Endodermal cell (in vitro differentiated cells): ENCODE measurements at regions not wholly inside any gene's neighbourhood (a gene's known extent, or its start where the extent isn't known, plus 50 kb on each side); places are given as distances from the start of the nearest gene placed in this dataset.

Experiments used
- DNase-seq: peaks from one replicate; pipeline ENCODE4 v3.0.0-alpha.2; 2017
- H3K27ac ChIP-seq: 2 replicates; pipeline ENCODE4 v1.5.1; 2013; ENCODE audit warnings: mild to moderate bottlenecking, low read depth, low read length, moderate library complexity
- H3K27me3 ChIP-seq: 2 replicates; pipeline ENCODE4 v1.6.1; 2013; ENCODE audit warnings: mild to moderate bottlenecking, low read length, moderate library complexity; ENCODE audit not compliant: insufficient read depth, control insufficient read depth, poor library complexity, severe bottlenecking
- H3K36me3 ChIP-seq: 2 replicates; pipeline ENCODE4 v1.7.0; 2013; ENCODE audit warnings: mild to moderate bottlenecking, low read length, moderate library complexity; ENCODE audit not compliant: control insufficient read depth, insufficient read depth
- H3K4me1 ChIP-seq: one replicate; pipeline ENCODE4 v1.7.0; 2013; ENCODE audit warnings: low read length; ENCODE audit not compliant: control insufficient read depth, insufficient read depth
- H3K4me3 ChIP-seq: 2 replicates; pipeline ENCODE4 v1.5.1; 2013; ENCODE audit warnings: mild to moderate bottlenecking, low read length, moderate library complexity
- H3K9ac ChIP-seq: 2 replicates; pipeline ENCODE4 v1.6.1; 2013; ENCODE audit warnings: mild to moderate bottlenecking, low read length, moderate library complexity; ENCODE audit not compliant: poor library complexity, severe bottlenecking; ENCODE audit errors: extremely low read depth
- H3K9me3 ChIP-seq: 2 replicates; pipeline ENCODE4 v1.6.1; 2013; ENCODE audit warnings: mild to moderate bottlenecking, low read length, moderate library complexity; ENCODE audit not compliant: control insufficient read depth
- H3K27ac Mint-ChIP-seq: 2 replicates; pipeline ENCODE4 v1.8.0; 2020; ENCODE audit warnings: mixed read lengths
- H3K27me3 Mint-ChIP-seq: 2 replicates; pipeline ENCODE4 v1.8.0; 2021; ENCODE audit warnings: mild to moderate bottlenecking, mixed read lengths; ENCODE audit not compliant: insufficient read depth
- H3K36me3 Mint-ChIP-seq: 2 replicates; pipeline ENCODE4 v1.8.0; 2020; ENCODE audit warnings: low read depth, mixed read lengths
- H3K4me1 Mint-ChIP-seq: 2 replicates; pipeline ENCODE4 v1.8.0; 2020; ENCODE audit warnings: mixed read lengths
- H3K4me3 Mint-ChIP-seq: 2 replicates; pipeline ENCODE4 v1.8.0; 2020; ENCODE audit warnings: mild to moderate bottlenecking, moderate library complexity, mixed read lengths
- H3K9me3 Mint-ChIP-seq: 2 replicates; pipeline ENCODE4 v1.8.0; 2020; ENCODE audit warnings: mild to moderate bottlenecking, mixed read lengths
- CTCF ChIP-seq: fragments of 200-600 bp; sonication (generic); conservative IDR thresholded peaks from 2 replicates; pipeline ENCODE4 v1.5.0; 2021; ENCODE audit warnings: antibody characterized with exemption, mild to moderate bottlenecking
- WGBS, 2 experiments: methylation state at CpG; one replicate each; pipeline versions ENCODE4 v1.1.5 to v1.1.7; 2013; ENCODE audit warnings: missing lambda C conversion rate in 2 of 2, mixed read lengths in 1 of 2; ENCODE audit not compliant: insufficient coverage in 1 of 2, insufficient read length in 1 of 2; 5-methylcytosine and 5-hydroxymethylcytosine counted together

- no peaks in the 10 kb centered on the region for H3K27me3 Mint-ChIP-seq
- no peaks in the 10 kb centered on the region for H3K9me3 Mint-ChIP-seq
- peaks cover 7% of the 10 kb centered on the region for H3K4me1 ChIP-seq
- H3K9me3 ChIP-seq = no peaks in the 10 kb centered on the region
- H3K4me3 Mint-ChIP-seq = no peak overlapping the region
- no peak for DNase-seq
- H3K9ac ChIP-seq = no peak overlapping the region
- H3K4me1 Mint-ChIP-seq = peaks cover 11% of the 10 kb centered on the region
- H3K36me3 ChIP-seq = no peaks in the 10 kb centered on the region
- no peak overlapping the region for H3K27ac ChIP-seq
- 93% methylated on average over 1 of the region's 1 CpG; no CpG with 5 or more reads in 1 of the 2 experiments for WGBS, 2 experiments
- no peak overlapping the region for H3K4me3 ChIP-seq
- no peaks in the 10 kb centered on the region for H3K27me3 ChIP-seq
- TF ChIP-seq CTCF = no peak
- H3K36me3 Mint-ChIP-seq = no peaks in the 10 kb centered on the region
- H3K27ac Mint-ChIP-seq = no peak overlapping the region
Measured at GRCh38 chr11:23555085-23555484, 694.8 kb upstream of the CCDC179 start.

DNA sequence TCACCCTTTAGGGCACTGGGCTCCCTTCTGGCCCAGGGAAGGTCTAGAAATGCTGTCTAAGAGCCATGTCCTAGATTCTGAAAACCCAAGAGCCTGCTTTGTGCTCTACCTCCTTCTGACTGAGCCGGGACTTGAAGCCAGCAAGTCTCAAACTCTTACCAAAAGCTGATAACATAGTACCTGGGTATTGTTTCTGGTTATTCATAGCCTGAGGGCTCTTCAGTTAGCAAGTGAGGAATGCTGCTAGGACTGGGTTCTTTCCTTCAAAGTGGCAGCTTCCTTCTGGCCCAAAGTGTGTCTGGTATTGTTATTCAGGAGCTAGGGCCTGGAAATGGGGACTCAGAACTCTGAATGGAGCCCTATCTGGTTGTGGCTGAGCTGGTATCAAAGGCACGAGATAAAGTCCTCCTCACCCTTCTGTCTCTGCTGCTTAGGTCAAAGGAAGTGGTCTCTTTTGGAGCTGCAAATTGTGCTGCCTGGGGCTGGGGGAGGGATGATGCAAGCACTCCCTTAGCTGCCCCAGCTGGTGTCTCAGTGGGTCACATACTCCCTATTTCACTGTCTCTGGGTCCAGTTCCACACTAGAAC is 696.0 kb upstream of the CCDC179 start:
- no peaks in the 10 kb centered on the region for H3K27me3 Mint-ChIP-seq
- H3K9me3 Mint-ChIP-seq = no peaks in the 10 kb centered on the region
- H3K27ac ChIP-seq = no peak overlapping the region
- H3K4me1 Mint-ChIP-seq = peaks cover 11% of the 10 kb centered on the region
- H3K27me3 ChIP-seq = no peaks in the 10 kb centered on the region
- H3K27ac Mint-ChIP-seq = no peak overlapping the region
- no peak overlapping the region for H3K4me3 ChIP-seq
- H3K36me3 Mint-ChIP-seq = no peaks in the 10 kb centered on the region
- no peaks in the 10 kb centered on the region for H3K9me3 ChIP-seq
- 89 to 100% methylated on average over 2 of the region's 2 CpGs for WGBS, 2 experiments
- no peaks in the 10 kb centered on the region for H3K36me3 ChIP-seq
- no peak overlapping the region for H3K9ac ChIP-seq
- peaks cover 7% of the 10 kb centered on the region for H3K4me1 ChIP-seq
- H3K4me3 Mint-ChIP-seq = no peak overlapping the region
- peak; percentile 32 for DNase-seq
- TF ChIP-seq CTCF = no peak

- Histone ChIP-seq H3K9me3 (no peaks in the 10 kb centered on the region), H3K36me3 (no peaks in the 10 kb centered on the region), H3K4me3 (no peak overlapping the region), H3K4me1 (no peaks in the 10 kb centered on the region), H3K9ac (no peak overlapping the region), H3K27me3 (no peaks in the 10 kb centered on the region), H3K27ac (no peak overlapping the region)
- H3K36me3 Mint-ChIP-seq = no peaks in the 10 kb centered on the region
- H3K9me3 Mint-ChIP-seq = no peaks in the 10 kb centered on the region
- DNase-seq = no peak
- H3K27ac Mint-ChIP-seq = no peak overlapping the region
- TF ChIP-seq CTCF = no peak
- no peaks in the 10 kb centered on the region for H3K27me3 Mint-ChIP-seq
- H3K4me1 Mint-ChIP-seq = peaks cover 5% of the 10 kb centered on the region
- H3K4me3 Mint-ChIP-seq = no peak overlapping the region
Measured at GRCh38 chr11:23563591-23563990, 703.3 kb upstream of the CCDC179 start.
